Esophagus muscularis mucosa (tissue), 3 donors: ENCODE measurements at regions not wholly inside any gene's neighbourhood (a gene's known extent, or its start where the extent isn't known, plus 50 kb on each side); places are given as distances from the start of the nearest gene placed in this dataset.

Experiments
- CTCF ChIP-seq, 3 experiments: fragments of 200-600 bp in 2 of 3; fragments of 450-650 bp in 1 of 3; sonication (generic) in 2 of 3; IDR thresholded peaks; one replicate each; pipeline ENCODE4 v1.5.1; 2017 to 2019; ENCODE audit warnings: antibody characterized with exemption in 3 of 3, mild to moderate bottlenecking in 2 of 3, moderate library complexity in 1 of 3
- POLR2A ChIP-seq: fragments of 450-650 bp; IDR thresholded peaks from one replicate; pipeline ENCODE4 v1.6.1; 2017; ENCODE audit warnings: antibody characterized with exemption, moderate library complexity, mild to moderate bottlenecking, low read depth

GRCh38 chr9:89917861-89918260, 313.0 kb downstream of the GADD45G start:
- no peak for TF ChIP-seq CTCF (IDR thresholded peaks at IDR 0.05)
- TF ChIP-seq POLR2A, result no peak
